ENCODE measurements at regions not wholly inside any gene's neighbourhood (a gene's known extent, or its start where the extent isn't known, plus 50 kb on each side); places are given as distances from the start of the nearest gene placed in this dataset.

- TF ChIP-seq MEIS2 (IDR thresholded peaks at IDR 0.05; ENCODE audit: partially characterized antibody) (no peak), ATF4 (CRISPR knock-in tag; IDR thresholded peaks at IDR 0.05) (no peak), ZBTB34 (CRISPR knock-in tag; IDR thresholded peaks at IDR 0.05) (no peak)
These were observed 552.9 kb downstream of the LTN1 start (continued) for GRCh38 chr21:28439788-28440187.

- FAIRE-seq = no peak
- intact Hi-C loops (cut with micrococcal nuclease) = no loop called here
- no peak overlapping the region for H3K9ac ChIP-seq (ENCODE audit: insufficient read depth in 1 of 2, low read depth in 2 of 2, low read length in 2 of 2)
- no peak for ATAC-seq
- no peaks in the 10 kb centered on the region for H3K27me3 ChIP-seq (ENCODE audit: control insufficient read depth in 2 of 2, insufficient read depth in 2 of 2, low read length in 2 of 2)
- no peaks in the 10 kb centered on the region for H3K4me1 ChIP-seq (replicated peaks in 1 of 2; ENCODE audit: control insufficient read depth in 2 of 2, insufficient read depth in 2 of 2, low read length in 2 of 2)
- H3K4me3 ChIP-seq = no peak overlapping the region
- POLR2A ChIA-PET = interaction anchor here (0.6 kb wide), 1 partner anchor 30 kb away, joined by 3 read pairs; no protein-coding TSS in a partner anchor
- H3K36me3 ChIP-seq (ENCODE audit: control insufficient read depth, insufficient read depth, low read length) = no peaks in the 10 kb centered on the region
- in situ Hi-C loops (cut with MboI) = no loop called here
- no TSS peak for BruUV-seq (replicated peaks)
- CTCF ChIA-PET (ENCODE audit: low intra/inter-chr PET ratio) = no interaction called here
- H3K9me3 ChIP-seq (replicated peaks; ENCODE audit: control insufficient read depth, insufficient read depth, low read depth, low read length) = no peaks in the 10 kb centered on the region
- no peaks in the 10 kb centered on the region for H3K79me2 ChIP-seq (ENCODE audit: control insufficient read depth, insufficient read depth, low read length)
- H4K20me1 ChIP-seq (replicated peaks; ENCODE audit: control insufficient read depth, insufficient read depth, low read length) = no peaks in the 10 kb centered on the region
- 0% methylated on average over 4 of the region's 4 CpGs for WGBS (ENCODE audit: insufficient coverage, low coverage, missing lambda C conversion rate)
- DNase-seq (ENCODE audit: extremely low read depth in 1 of 4, low spot score in 3 of 4) = no peak
- H3K4me2 ChIP-seq (ENCODE audit: insufficient read depth, low read length) = no peak overlapping the region
- no peaks in the 10 kb centered on the region for H3K9me1 ChIP-seq (ENCODE audit: control insufficient read depth, insufficient read depth, low read length)
- H3K27ac ChIP-seq (ENCODE audit: extremely low read depth, low read depth, low read length) = no peak overlapping the region
- no peak overlapping the region for H2AFZ ChIP-seq (ENCODE audit: low read depth, low read length)
- TF ChIP-seq ZNF407 (IDR thresholded peaks at IDR 0.05; ENCODE audit: low read depth) (no peak), ZNF449 (CRISPR knock-in tag; IDR thresholded peaks at IDR 0.05) (no peak), GMEB1 (CRISPR knock-in tag; IDR thresholded peaks at IDR 0.05) (no peak), FUS (optimal IDR thresholded peaks at IDR 0.05; ENCODE audit: low read depth, low read length) (no peak)
These were observed 553.4 kb downstream of the LTN1 start for GRCh38 chr21:28439251-28439650.
